H1 (cell line): ENCODE measurements at regions not wholly inside any gene's neighbourhood (a gene's known extent, or its start where the extent isn't known, plus 50 kb on each side); places are given as distances from the start of the nearest gene placed in this dataset.

Experiments
- CBX5 ChIP-seq: fragments of 300-800, 300-1000 bp; sonication (generic); IDR thresholded peaks from 2 replicates; pipeline ENCODE4 v1.7.1; 2016; ENCODE audit warnings: antibody characterized with exemption, low read length, low read depth
- EGR1 ChIP-seq: IDR thresholded peaks from 2 replicates; pipeline ENCODE4 v1.6.1; 2011; ENCODE audit warnings: low read depth, low read length, borderline replicate concordance
- EP300 ChIP-seq, 2 experiments: IDR thresholded peaks; 1 replicate in 1 of 2; 2 replicates in 1 of 2; pipeline ENCODE4 v1.6.1; 2011 to 2012; ENCODE audit warnings: low read depth in 2 of 2, low read length in 2 of 2, mild to moderate bottlenecking in 2 of 2, borderline replicate concordance in 1 of 2, inconsistent platforms in 1 of 2, moderate library complexity in 1 of 2
- EZH2 ChIP-seq: fragments of 200-600 bp; sonication (generic); IDR thresholded peaks from 2 replicates; pipeline ENCODE4 v1.7.1; 2012; ENCODE audit warnings: low read depth, mild to moderate bottlenecking, moderate library complexity, low read length, inconsistent platforms; ENCODE audit not compliant: severe bottlenecking
- FOSL1 ChIP-seq: IDR thresholded peaks from 2 replicates; pipeline ENCODE4 v1.6.1; 2011; ENCODE audit warnings: mild to moderate bottlenecking, low read depth, low read length, moderate library complexity; ENCODE audit not compliant: insufficient read depth
- GABPA ChIP-seq: IDR thresholded peaks from 2 replicates; pipeline ENCODE4 v1.6.1; 2011; ENCODE audit warnings: mild to moderate bottlenecking, low read length, moderate library complexity, borderline replicate concordance; ENCODE audit not compliant: insufficient read depth
- MAFK ChIP-seq: IDR thresholded peaks from 2 replicates; pipeline ENCODE4 v1.6.1; 2012; ENCODE audit warnings: low read depth, mild to moderate bottlenecking, improper control_type of control experiment, low read length
- POLR2A ChIP-seq, 2 experiments: IDR thresholded peaks; 1 replicate in 1 of 2; 2 replicates in 1 of 2; pipeline ENCODE4 v1.6.1; 2011; ENCODE audit warnings: low read depth in 2 of 2, low read length in 2 of 2, mild to moderate bottlenecking in 2 of 2; ENCODE audit errors: control extremely low read depth in 1 of 2
- RNF2 ChIP-seq: fragments of 200-900, 300-1000 bp; sonication (generic); IDR thresholded peaks from 2 replicates; pipeline ENCODE4 v1.7.1; 2016; ENCODE audit warnings: borderline replicate concordance, low read depth, mild to moderate bottlenecking, antibody characterized with exemption, low read length; ENCODE audit not compliant: poor library complexity, severe bottlenecking; ENCODE audit errors: missing control alignments
- SRF ChIP-seq: IDR thresholded peaks from 2 replicates; pipeline ENCODE4 v1.6.1; 2011; ENCODE audit warnings: mild to moderate bottlenecking, low read depth, low read length, moderate library complexity
- TBP ChIP-seq: IDR thresholded peaks from 2 replicates; pipeline ENCODE4 v1.6.1; 2011; ENCODE audit warnings: low read depth, low read length, improper control_type of control experiment
- TF ChIP-seq, protein P1 (sequence below), 3 experiments: IDR thresholded peaks; 1 replicate in 2 of 3; 2 replicates in 1 of 3; pipeline versions ENCODE4 v1.5.1 to v1.6.1; 2011; ENCODE audit warnings: low read length in 3 of 3, mild to moderate bottlenecking in 3 of 3, inconsistent platforms in 2 of 3, low read depth in 1 of 3, moderate library complexity in 1 of 3; ENCODE audit not compliant: insufficient read depth in 1 of 3; ENCODE audit errors: control extremely low read depth in 1 of 3
- TF ChIP-seq, protein P2 (sequence below): IDR thresholded peaks from 2 replicates; pipeline ENCODE4 v1.6.1; 2012; ENCODE audit warnings: low read length, inconsistent platforms

DNA sequence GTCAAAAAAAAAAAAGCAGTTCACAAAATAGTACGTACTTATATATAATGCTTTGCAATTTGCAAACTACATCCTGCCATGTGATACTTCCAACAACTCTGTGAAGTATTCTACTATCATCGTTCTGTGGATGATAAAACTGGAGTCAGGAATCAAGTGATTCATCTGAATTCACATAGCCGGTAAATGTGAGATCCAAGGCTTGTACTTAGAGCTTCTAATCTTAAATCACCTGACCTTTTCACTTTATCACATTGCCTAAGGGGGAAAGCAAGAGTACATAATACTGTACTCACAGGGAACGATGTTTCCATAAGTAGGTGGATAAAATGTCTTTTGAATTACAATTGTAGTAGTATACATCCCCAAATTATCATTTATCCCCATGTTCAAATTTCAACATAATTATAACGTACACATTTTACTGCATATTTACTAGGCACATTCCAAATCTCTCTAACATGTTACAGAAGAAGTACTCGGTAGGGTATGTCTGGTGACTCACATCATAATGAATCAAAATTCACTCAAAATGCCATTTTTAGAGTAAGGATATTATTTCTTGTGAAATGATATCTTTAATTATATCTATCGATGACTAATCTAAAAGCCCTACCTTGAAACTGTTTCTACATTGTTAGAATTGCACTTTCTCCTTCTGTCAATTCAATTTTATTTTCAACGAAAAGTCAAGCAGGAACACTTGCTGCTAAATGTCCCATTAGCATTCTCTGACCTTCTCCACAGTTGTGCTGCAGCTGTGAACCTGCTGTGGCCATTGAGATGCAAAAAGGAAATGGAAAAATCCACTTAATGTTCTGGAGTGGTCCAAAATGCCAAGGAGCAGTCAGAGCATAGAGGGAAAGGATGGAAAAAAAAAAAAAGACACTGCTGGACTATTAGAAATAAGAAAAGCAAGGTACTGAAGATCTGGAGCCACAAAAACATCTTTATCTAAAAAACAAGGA, 78.9 kb downstream of the OR2K2 start:
- TF ChIP-seq EP300 (IDR thresholded peaks at IDR 0.05; ENCODE audit: borderline replicate concordance in 1 of 2, low read depth in 2 of 2, low read length in 2 of 2) (no peak), TBP (no peak), MAFK (no peak), EGR1 (no peak), SRF (no peak), FOSL1 (no peak), EZH2 (no peak), POLR2A (IDR thresholded peaks at IDR 0.05; ENCODE audit: control extremely low read depth in 1 of 2, low read depth in 2 of 2, low read length in 2 of 2) (no peak), CBX5 (no peak), RNF2 (no peak), GABPA (no peak)
- TF ChIP-seq, protein P1, sequence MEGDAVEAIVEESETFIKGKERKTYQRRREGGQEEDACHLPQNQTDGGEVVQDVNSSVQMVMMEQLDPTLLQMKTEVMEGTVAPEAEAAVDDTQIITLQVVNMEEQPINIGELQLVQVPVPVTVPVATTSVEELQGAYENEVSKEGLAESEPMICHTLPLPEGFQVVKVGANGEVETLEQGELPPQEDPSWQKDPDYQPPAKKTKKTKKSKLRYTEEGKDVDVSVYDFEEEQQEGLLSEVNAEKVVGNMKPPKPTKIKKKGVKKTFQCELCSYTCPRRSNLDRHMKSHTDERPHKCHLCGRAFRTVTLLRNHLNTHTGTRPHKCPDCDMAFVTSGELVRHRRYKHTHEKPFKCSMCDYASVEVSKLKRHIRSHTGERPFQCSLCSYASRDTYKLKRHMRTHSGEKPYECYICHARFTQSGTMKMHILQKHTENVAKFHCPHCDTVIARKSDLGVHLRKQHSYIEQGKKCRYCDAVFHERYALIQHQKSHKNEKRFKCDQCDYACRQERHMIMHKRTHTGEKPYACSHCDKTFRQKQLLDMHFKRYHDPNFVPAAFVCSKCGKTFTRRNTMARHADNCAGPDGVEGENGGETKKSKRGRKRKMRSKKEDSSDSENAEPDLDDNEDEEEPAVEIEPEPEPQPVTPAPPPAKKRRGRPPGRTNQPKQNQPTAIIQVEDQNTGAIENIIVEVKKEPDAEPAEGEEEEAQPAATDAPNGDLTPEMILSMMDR (IDR thresholded peaks at IDR 0.05; ENCODE audit: control extremely low read depth in 1 of 3, insufficient read depth in 1 of 3, low read depth in 1 of 3, low read length in 3 of 3), result no peak
- TF ChIP-seq, protein P2, sequence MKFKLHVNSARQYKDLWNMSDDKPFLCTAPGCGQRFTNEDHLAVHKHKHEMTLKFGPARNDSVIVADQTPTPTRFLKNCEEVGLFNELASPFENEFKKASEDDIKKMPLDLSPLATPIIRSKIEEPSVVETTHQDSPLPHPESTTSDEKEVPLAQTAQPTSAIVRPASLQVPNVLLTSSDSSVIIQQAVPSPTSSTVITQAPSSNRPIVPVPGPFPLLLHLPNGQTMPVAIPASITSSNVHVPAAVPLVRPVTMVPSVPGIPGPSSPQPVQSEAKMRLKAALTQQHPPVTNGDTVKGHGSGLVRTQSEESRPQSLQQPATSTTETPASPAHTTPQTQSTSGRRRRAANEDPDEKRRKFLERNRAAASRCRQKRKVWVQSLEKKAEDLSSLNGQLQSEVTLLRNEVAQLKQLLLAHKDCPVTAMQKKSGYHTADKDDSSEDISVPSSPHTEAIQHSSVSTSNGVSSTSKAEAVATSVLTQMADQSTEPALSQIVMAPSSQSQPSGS, result no peak
